HG02571 (cell line): ENCODE measurements at regions not wholly inside any gene's neighbourhood (a gene's known extent, or its start where the extent isn't known, plus 50 kb on each side); places are given as distances from the start of the nearest gene placed in this dataset.

Experiments
- ATAC-seq: cut with Tn5 transposase; IDR thresholded peaks from one replicate; pipeline ENCODE4 v1.9.1; 2021; ENCODE audit warnings: mild to moderate bottlenecking, moderate library complexity; ENCODE audit not compliant: unreplicated experiment

GRCh38 chr2:128708106-128708816 lies 389.6 kb upstream of the HS6ST1 start:
- ATAC-seq, result no peak

- ATAC-seq, result no peak
Observed at GRCh38 chr2:128710242-128710641, 391.6 kb upstream of the HS6ST1 start.

- ATAC-seq, result no peak
Observed at GRCh38 chr2:128710729-128711128, 392.1 kb upstream of the HS6ST1 start.

GRCh38 chr2:128714285-128714684 lies 395.6 kb upstream of the HS6ST1 start:
- no peak for ATAC-seq

GRCh38 chr2:128714851-128715312 lies 396.2 kb upstream of the HS6ST1 start:
- ATAC-seq, result no peak

- no peak for ATAC-seq
Observed at GRCh38 chr2:128715360-128715759, 396.7 kb upstream of the HS6ST1 start.

GRCh38 chr2:128716299-128716721 lies 397.6 kb upstream of the HS6ST1 start:
- no peak for ATAC-seq

GRCh38 chr2:128717758-128718710 lies 399.4 kb upstream of the HS6ST1 start:
- ATAC-seq, result no peak

GRCh38 chr2:128720080-128721022 lies 401.7 kb upstream of the HS6ST1 start:
- ATAC-seq, result no peak

GRCh38 chr2:128721096-128721495 lies 402.4 kb upstream of the HS6ST1 start:
- no peak for ATAC-seq

- ATAC-seq, result no peak
Observed at GRCh38 chr2:128722489-128722888, 403.8 kb upstream of the HS6ST1 start.

GRCh38 chr2:128724547-128724946 lies 405.9 kb upstream of the HS6ST1 start:
- ATAC-seq, result no peak

GRCh38 chr2:128724972-128725371 lies 406.3 kb upstream of the HS6ST1 start:
- no peak for ATAC-seq

GRCh38 chr2:128726236-128726635 lies 407.6 kb upstream of the HS6ST1 start:
- ATAC-seq, result no peak

- ATAC-seq, result no peak
Observed at GRCh38 chr2:128726911-128727310, 408.2 kb upstream of the HS6ST1 start.

- peak; percentile 82 for ATAC-seq
Observed at GRCh38 chr2:128727404-128727803, 408.7 kb upstream of the HS6ST1 start.

- ATAC-seq, result no peak
Observed at GRCh38 chr2:128727914-128728313, 409.2 kb upstream of the HS6ST1 start.

GRCh38 chr2:128729051-128729450 lies 410.4 kb upstream of the HS6ST1 start:
- no peak for ATAC-seq

- ATAC-seq, result no peak
Observed at GRCh38 chr2:128731994-128732650, 413.5 kb upstream of the HS6ST1 start.

- ATAC-seq, result peak; percentile 43
Observed at GRCh38 chr2:128732976-128733431, 414.3 kb upstream of the HS6ST1 start.
